ENCODE measurements at regions not wholly inside any gene's neighbourhood (a gene's known extent, or its start where the extent isn't known, plus 50 kb on each side); places are given as distances from the start of the nearest gene placed in this dataset.

- Histone ChIP-seq H3K27me3 (peaks cover 0 to 8% (median 0%) of the 10 kb centered on the region in 9 donors), H3K36me3 (no peaks in the 10 kb centered on the region), H3K9me3 (no peaks in the 10 kb centered on the region), H3K27ac (no peak overlapping the region), H3K4me3 (no peak overlapping the region), H3K4me1 (no peaks in the 10 kb centered on the region)
- TF ChIP-seq POLR2A (IDR thresholded peaks at IDR 0.05) (no peak), CTCF (IDR thresholded peaks at IDR 0.05) (no peak)
- no peak for DNase-seq
- 94 to 100% (median 96%) methylated on average over 1 of the region's 1 CpG for WGBS, 4 donors
- intact Hi-C loops (cut with DNase I) = no loop called here
- no peak for ATAC-seq
These were observed 51.6 kb upstream of the DYNLRB2 start for GRCh38 chr16:80489173-80489572.

GRCh38 chr16:80488167-80488566, 52.6 kb upstream of the DYNLRB2 start:
- ATAC-seq (no peak), DNase-seq (no peak)
- no peak overlapping the region for H3K27ac ChIP-seq
- 79 to 90% (median 87%) methylated on average over 2 of the region's 2 CpGs for WGBS, 4 donors
- TF ChIP-seq POLR2A (IDR thresholded peaks at IDR 0.05) (no peak), CTCF (IDR thresholded peaks at IDR 0.05) (no peak)
- no peaks in the 10 kb centered on the region for H3K4me1 ChIP-seq
- H3K9me3 ChIP-seq = no peaks in the 10 kb centered on the region
- intact Hi-C loops (cut with DNase I) = no loop called here
- no peak overlapping the region for H3K4me3 ChIP-seq
- H3K27me3 ChIP-seq = peaks cover 0 to 8% (median under 1%) of the 10 kb centered on the region in 9 donors
- H3K36me3 ChIP-seq = no peaks in the 10 kb centered on the region

DNA sequence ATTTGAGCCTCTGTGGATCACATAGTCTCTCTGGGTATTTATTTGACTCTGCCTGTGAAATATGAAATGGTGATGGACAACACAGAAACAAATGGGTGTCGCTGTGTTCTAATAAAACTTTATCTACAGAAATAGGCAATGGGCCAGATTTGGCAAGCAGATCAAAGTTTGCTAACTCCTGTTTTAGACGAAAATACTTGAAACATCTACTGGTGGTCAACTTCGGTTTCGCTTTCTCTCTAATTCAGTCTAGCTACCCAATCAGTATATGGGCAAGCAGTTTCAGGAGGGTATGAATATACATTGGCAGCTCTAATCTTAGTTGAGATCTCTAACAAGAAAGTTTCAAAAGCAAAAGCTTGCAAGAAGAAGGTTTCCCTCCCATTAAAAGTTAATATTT, 60.1 kb upstream of the DYNLRB2 start:
- H3K9me3 ChIP-seq = no peaks in the 10 kb centered on the region
- H3K4me3 ChIP-seq = no peak overlapping the region
- ATAC-seq (no peak), DNase-seq (no peak)
- H3K4me1 ChIP-seq = no peaks in the 10 kb centered on the region
- H3K27me3 ChIP-seq = peaks cover 0 to 8% (median 0%) of the 10 kb centered on the region in 9 donors
- intact Hi-C loops (cut with DNase I) = no loop called here
- WGBS, 4 donors = 83 to 94% (median 88%) methylated on average over 4 of the region's 4 CpGs
- TF ChIP-seq CTCF (IDR thresholded peaks at IDR 0.05) (no peak), POLR2A (IDR thresholded peaks at IDR 0.05) (no peak)
- no peaks in the 10 kb centered on the region for H3K36me3 ChIP-seq
- H3K27ac ChIP-seq = no peak overlapping the region

- WGBS, 4 donors = 83 to 92% (median 89%) methylated on average over 2 of the region's 2 CpGs
- H3K36me3 ChIP-seq = no peaks in the 10 kb centered on the region
- TF ChIP-seq CTCF (IDR thresholded peaks at IDR 0.05) (no peak), POLR2A (IDR thresholded peaks at IDR 0.05) (no peak)
- no peaks in the 10 kb centered on the region for H3K9me3 ChIP-seq
- peaks cover 0 to 5% (median 0%) of the 10 kb centered on the region in 9 donors for H3K27me3 ChIP-seq
- ATAC-seq (no peak), DNase-seq (no peak)
- H3K4me1 ChIP-seq = no peaks in the 10 kb centered on the region
- no peak overlapping the region for H3K4me3 ChIP-seq
- intact Hi-C loops (cut with DNase I) = no loop called here
- no peak overlapping the region for H3K27ac ChIP-seq
These were observed 63.0 kb upstream of the DYNLRB2 start for GRCh38 chr16:80477838-80478237.
